Hepatocyte (in vitro differentiated cells): ENCODE measurements at regions not wholly inside any gene's neighbourhood (a gene's known extent, or its start where the extent isn't known, plus 50 kb on each side); places are given as distances from the start of the nearest gene placed in this dataset.

Source experiments
- DNase-seq: peaks from one replicate; pipeline ENCODE4 v3.0.0-alpha.2; 2016; ENCODE audit warnings: low spot score
- H2AFZ ChIP-seq: fragments of 200-600 bp; sonication (generic); 2 replicates; pipeline ENCODE4 v1.6.0; 2016; ENCODE audit warnings: antibody characterized with exemption, mild to moderate bottlenecking
- H3K27ac ChIP-seq: fragments of 200-600 bp; sonication (generic); 2 replicates; pipeline ENCODE4 v1.5.1; 2016; ENCODE audit warnings: mild to moderate bottlenecking
- H3K27me3 ChIP-seq: fragments of 200-600 bp; sonication (generic); 2 replicates; pipeline ENCODE4 v1.6.1; 2016
- H3K36me3 ChIP-seq: fragments of 200-600 bp; sonication (generic); replicated peaks from 2 replicates; pipeline ENCODE4 v1.5.1; 2016; ENCODE audit warnings: low read depth; ENCODE audit not compliant: insufficient read depth
- H3K4me1 ChIP-seq: fragments of 200-600 bp; sonication (generic); 2 replicates; pipeline ENCODE4 v1.5.1; 2016; ENCODE audit warnings: mild to moderate bottlenecking, moderate library complexity; ENCODE audit not compliant: insufficient read depth
- H3K4me2 ChIP-seq: fragments of 200-600 bp; sonication (generic); 2 replicates; pipeline ENCODE4 v1.6.0; 2016
- H3K4me3 ChIP-seq: fragments of 200-600 bp; sonication (generic); 2 replicates; pipeline ENCODE4 v1.5.1; 2016; ENCODE audit warnings: mild to moderate bottlenecking
- H3K79me2 ChIP-seq: fragments of 200-600 bp; sonication (generic); 2 replicates; pipeline ENCODE4 v1.6.0; 2017; ENCODE audit warnings: mild to moderate bottlenecking
- H3K9me2 ChIP-seq: fragments of 200-600 bp; sonication (generic); replicated peaks from 2 replicates; pipeline ENCODE4 v1.6.0; 2017; ENCODE audit warnings: mild to moderate bottlenecking; ENCODE audit not compliant: insufficient read depth
- H3K9me3 ChIP-seq: fragments of 200-600 bp; sonication (generic); 2 replicates; pipeline ENCODE4 v1.5.1; 2016; ENCODE audit warnings: low read depth, mild to moderate bottlenecking
- H4K20me1 ChIP-seq: fragments of 200-600 bp; sonication (generic); 2 replicates; pipeline ENCODE4 v1.6.0; 2016; ENCODE audit warnings: mild to moderate bottlenecking; ENCODE audit not compliant: insufficient read depth, poor library complexity, severe bottlenecking
- CTCF ChIP-seq: fragments of 200-600 bp; sonication (generic); IDR thresholded peaks from 2 replicates; pipeline ENCODE4 v1.5.1; 2016; ENCODE audit warnings: antibody characterized with exemption, mild to moderate bottlenecking; ENCODE audit not compliant: poor library complexity
- EZH2 ChIP-seq: fragments of 200-600 bp; sonication (generic); IDR thresholded peaks from 2 replicates; pipeline ENCODE4 v1.6.1; 2016; ENCODE audit warnings: antibody characterized with exemption, mild to moderate bottlenecking, borderline replicate concordance
- EZH2phosphoT487 ChIP-seq: fragments of 200-600 bp; sonication (generic); IDR thresholded peaks from one replicate; pipeline ENCODE4 v1.6.1; 2018; ENCODE audit warnings: antibody characterized with exemption, mild to moderate bottlenecking, low read depth, moderate library complexity; ENCODE audit not compliant: unreplicated experiment, severe bottlenecking
- WGBS: methylation state at CpG from one replicate; pipeline ENCODE4 v1.1.6; 2016; ENCODE audit warnings: low lambda C conversion rate; ENCODE audit errors: missing lambda C conversion rate; 5-methylcytosine and 5-hydroxymethylcytosine counted together

DNA sequence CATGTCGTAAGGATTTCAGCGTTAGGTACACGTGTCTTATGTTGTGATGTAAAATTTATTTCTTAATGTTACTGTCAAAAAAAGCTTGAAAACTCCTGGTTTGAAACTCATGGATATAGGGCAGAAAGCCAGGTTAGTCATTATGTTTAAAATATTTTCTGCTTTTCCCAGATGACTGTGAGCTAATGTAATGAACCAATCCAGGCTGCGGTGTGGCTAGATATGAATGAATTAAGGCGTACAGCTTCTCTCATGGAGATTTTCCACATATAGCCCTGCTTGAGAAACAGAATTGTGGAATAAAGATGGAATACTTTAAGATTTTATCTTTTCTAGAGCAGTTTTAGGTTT is 80.3 kb upstream of the STMND1 start:
- H3K27me3 ChIP-seq, result no peaks in the 10 kb centered on the region
- no peaks in the 10 kb centered on the region for H3K4me1 ChIP-seq
- H3K9me2 ChIP-seq, result no peaks in the 10 kb centered on the region
- whole genome bisulfite sequencing, result 89% methylated on average over 5 of the region's 5 CpGs
- DNase-seq, result no peak
- H2AFZ ChIP-seq, result no peak overlapping the region
- no peaks in the 10 kb centered on the region for H3K79me2 ChIP-seq
- H3K27ac ChIP-seq, result no peak overlapping the region
- no peaks in the 10 kb centered on the region for H3K9me3 ChIP-seq
- TF ChIP-seq EZH2phosphoT487 (no peak), EZH2 (no peak), CTCF (no peak)
- H3K36me3 ChIP-seq, result no peaks in the 10 kb centered on the region
- no peak overlapping the region for H3K4me3 ChIP-seq
- H4K20me1 ChIP-seq, result no peaks in the 10 kb centered on the region
- no peak overlapping the region for H3K4me2 ChIP-seq

- TF ChIP-seq CTCF (no peak), EZH2phosphoT487 (no peak), EZH2 (no peak)
- no peak overlapping the region for H3K27ac ChIP-seq
- WGBS, result 65% methylated on average over 3 of the region's 3 CpGs
- no peak overlapping the region for H3K4me3 ChIP-seq
- no peaks in the 10 kb centered on the region for H3K4me1 ChIP-seq
- DNase-seq, result no peak
- H2AFZ ChIP-seq, result no peak overlapping the region
- H4K20me1 ChIP-seq, result no peaks in the 10 kb centered on the region
- no peaks in the 10 kb centered on the region for H3K9me2 ChIP-seq
- no peaks in the 10 kb centered on the region for H3K79me2 ChIP-seq
- H3K9me3 ChIP-seq, result no peaks in the 10 kb centered on the region
- H3K4me2 ChIP-seq, result no peak overlapping the region
- no peaks in the 10 kb centered on the region for H3K27me3 ChIP-seq
- no peaks in the 10 kb centered on the region for H3K36me3 ChIP-seq
These were observed 80.8 kb upstream of the STMND1 start for GRCh38 chr6:17020889-17021538.

DNA sequence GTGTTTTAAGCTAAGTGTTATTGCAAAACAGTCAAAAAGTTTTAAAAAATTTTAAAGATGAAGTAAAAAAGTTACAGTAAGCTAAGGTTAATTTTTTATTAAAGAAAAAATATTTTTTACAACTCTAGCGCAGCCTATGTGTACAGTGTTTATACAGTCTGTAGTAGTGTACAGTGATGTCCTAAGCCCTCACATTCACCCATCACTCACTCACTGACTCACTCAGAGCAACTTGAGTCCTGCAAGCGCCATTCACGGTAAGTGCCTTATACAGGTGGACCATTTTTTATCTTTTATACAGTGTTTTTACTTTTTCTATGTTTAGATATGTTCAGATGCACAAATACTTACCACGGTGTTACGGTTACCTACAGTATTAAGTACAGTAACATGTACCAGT is 83.4 kb upstream of the STMND1 start:
- H3K27ac ChIP-seq, result no peak overlapping the region
- no peaks in the 10 kb centered on the region for H4K20me1 ChIP-seq
- H3K36me3 ChIP-seq, result no peaks in the 10 kb centered on the region
- H3K4me3 ChIP-seq, result no peak overlapping the region
- no peaks in the 10 kb centered on the region for H3K9me2 ChIP-seq
- H2AFZ ChIP-seq, result no peak overlapping the region
- 97% methylated on average over 5 of the region's 5 CpGs for WGBS
- DNase-seq, result no peak
- H3K79me2 ChIP-seq, result no peaks in the 10 kb centered on the region
- H3K9me3 ChIP-seq, result no peaks in the 10 kb centered on the region
- no peak overlapping the region for H3K4me2 ChIP-seq
- TF ChIP-seq EZH2, result no peak
- TF ChIP-seq EZH2phosphoT487, result no peak
- TF ChIP-seq CTCF, result no peak
- H3K27me3 ChIP-seq, result no peaks in the 10 kb centered on the region
- H3K4me1 ChIP-seq, result no peaks in the 10 kb centered on the region

- TF ChIP-seq EZH2phosphoT487 (no peak), CTCF (no peak), EZH2 (no peak)
- Histone ChIP-seq H3K4me3 (no peak overlapping the region), H3K79me2 (no peaks in the 10 kb centered on the region), H3K9me2 (no peaks in the 10 kb centered on the region), H3K4me1 (no peaks in the 10 kb centered on the region), H3K9me3 (no peaks in the 10 kb centered on the region), H4K20me1 (no peaks in the 10 kb centered on the region), H2AFZ (no peak overlapping the region), H3K4me2 (no peak overlapping the region), H3K36me3 (no peaks in the 10 kb centered on the region), H3K27me3 (no peaks in the 10 kb centered on the region), H3K27ac (no peak overlapping the region)
- no peak for DNase-seq
- WGBS, result 97% methylated on average over 10 of the region's 10 CpGs
These were observed 84.4 kb upstream of the STMND1 start for GRCh38 chr6:17017416-17017815.
